Body of pancreas (tissue), 4 donors: ENCODE measurements at regions not wholly inside any gene's neighbourhood (a gene's known extent, or its start where the extent isn't known, plus 50 kb on each side); places are given as distances from the start of the nearest gene placed in this dataset.

Source experiments
- ATAC-seq: fragments of 150-250 bp; one replicate; pipeline ENCODE4 v1.9.1; 2016
- DNase-seq, 4 donors: peaks; one replicate each; pipeline ENCODE4 v3.0.0-alpha.2; 2019
- H3K27ac ChIP-seq, 4 donors: fragments of 200-600 bp; sonication (generic); 1 replicate in 3 of 4; 2 replicates in 1 of 4; pipeline versions ENCODE4 v1.5.1 to v1.6.1; 2016 to 2019; ENCODE audit warnings: mild to moderate bottlenecking in 1 of 4, mixed read lengths in 1 of 4, moderate library complexity in 1 of 4
- H3K27me3 ChIP-seq, 2 donors: fragments of 200-600 bp; sonication (generic); one replicate each; pipeline ENCODE4 v1.6.0; 2016; ENCODE audit warnings: mild to moderate bottlenecking in 1 of 2
- H3K36me3 ChIP-seq, 2 donors: fragments of 200-600 bp; sonication (generic); replicated peaks in 1 of 2; 2 replicates each; pipeline ENCODE4 v1.5.1; 2016; ENCODE audit warnings: low read depth in 2 of 2; ENCODE audit not compliant: insufficient read depth in 1 of 2
- H3K4me1 ChIP-seq: fragments of 200-600 bp; sonication (generic); one replicate; pipeline ENCODE4 v1.6.0; 2016
- H3K4me3 ChIP-seq, 2 donors: fragments of 200-600 bp; sonication (generic); 1 replicate in 1 of 2; 2 replicates in 1 of 2; pipeline ENCODE4 v1.5.1; 2016 to 2019
- H3K9me3 ChIP-seq, 3 donors: fragments of 200-600 bp; sonication (generic); 1 replicate in 2 of 3; 2 replicates in 1 of 3; pipeline ENCODE4 v1.5.1; 2016
- CTCF ChIP-seq, 7 experiments: fragments of 450-650 bp in 4 of 7; fragments of 200-600 bp in 3 of 7; sonication (generic) in 3 of 7; IDR thresholded peaks; one replicate each; pipeline ENCODE4 v1.5.1; 2016 to 2019; ENCODE audit warnings: antibody characterized with exemption in 7 of 7
- POLR2A ChIP-seq, 3 donors: fragments of 450-650 bp; IDR thresholded peaks; one replicate each; pipeline ENCODE4 v1.6.1; 2016; ENCODE audit warnings: antibody characterized with exemption in 3 of 3, mild to moderate bottlenecking in 2 of 3
- WGBS, 2 donors: methylation state at CpG; one replicate each; pipeline ENCODE4 v1.1.5; 2017; 5-methylcytosine and 5-hydroxymethylcytosine counted together
- intact Hi-C: fragments of 100-400 bp; cut with DNase I; formaldehyde crosslinking; loops from one replicate; pipeline ENCODE4 v1.15.1; 2023

- intact Hi-C loops: no loop called here
- peaks cover 12% of the 10 kb centered on the region for H3K4me1 ChIP-seq
- no peak overlapping the region for H3K27ac ChIP-seq
- H3K36me3 ChIP-seq: no peaks in the 10 kb centered on the region
- no peak for DNase-seq
- no peak overlapping the region for H3K4me3 ChIP-seq
- no peaks in the 10 kb centered on the region for H3K27me3 ChIP-seq
- ATAC-seq: no peak
- TF ChIP-seq POLR2A (IDR thresholded peaks at IDR 0.05): no peak
- TF ChIP-seq CTCF (IDR thresholded peaks at IDR 0.05): no peak
- no peaks in the 10 kb centered on the region for H3K9me3 ChIP-seq
- WGBS, 2 donors: 72 to 96% methylated on average over 2 of the region's 2 CpGs
Observed at GRCh38 chr2:38436227-38436664, 59.2 kb upstream of the ATL2 start.

GRCh38 chr2:38435775-38436174 is 58.7 kb upstream of the ATL2 start:
- H3K9me3 ChIP-seq: no peaks in the 10 kb centered on the region
- no peak overlapping the region for H3K4me3 ChIP-seq
- 68 to 70% methylated on average over 2 of the region's 2 CpGs for WGBS, 2 donors
- DNase-seq (no peak), ATAC-seq (no peak)
- no peaks in the 10 kb centered on the region for H3K27me3 ChIP-seq
- TF ChIP-seq POLR2A (IDR thresholded peaks at IDR 0.05) (no peak), CTCF (IDR thresholded peaks at IDR 0.05) (no peak)
- no peaks in the 10 kb centered on the region for H3K36me3 ChIP-seq
- intact Hi-C loops: no loop called here
- H3K4me1 ChIP-seq: peaks cover 12% of the 10 kb centered on the region
- H3K27ac ChIP-seq: no peak overlapping the region

GRCh38 chr2:38434595-38434994 is 57.5 kb upstream of the ATL2 start:
- Histone ChIP-seq H3K27ac (no peak overlapping the region), H3K9me3 (no peaks in the 10 kb centered on the region), H3K4me1 (peaks cover 12% of the 10 kb centered on the region), H3K27me3 (no peaks in the 10 kb centered on the region), H3K36me3 (no peaks in the 10 kb centered on the region), H3K4me3 (no peak overlapping the region)
- ATAC-seq (no peak), DNase-seq (no peak)
- intact Hi-C loops: no loop called here
- TF ChIP-seq CTCF (IDR thresholded peaks at IDR 0.05): no peak
- TF ChIP-seq POLR2A (IDR thresholded peaks at IDR 0.05): no peak

GRCh38 chr2:38433607-38433975 is 56.5 kb upstream of the ATL2 start:
- TF ChIP-seq CTCF (IDR thresholded peaks at IDR 0.05): no peak
- ATAC-seq: no peak
- H3K27me3 ChIP-seq: no peaks in the 10 kb centered on the region
- no peak overlapping the region for H3K27ac ChIP-seq
- no peak for DNase-seq
- intact Hi-C loops: no loop called here
- H3K4me3 ChIP-seq: no peak overlapping the region
- 60 to 79% methylated on average over 1 of the region's 1 CpG for WGBS, 2 donors
- H3K4me1 ChIP-seq: peaks cover 4% of the 10 kb centered on the region
- no peaks in the 10 kb centered on the region for H3K9me3 ChIP-seq
- H3K36me3 ChIP-seq: no peaks in the 10 kb centered on the region

- 79 to 82% methylated on average over 8 of the region's 8 CpGs for WGBS, 2 donors
- no peak overlapping the region for H3K4me3 ChIP-seq
- TF ChIP-seq POLR2A (IDR thresholded peaks at IDR 0.05): no peak
- no peak for TF ChIP-seq CTCF (IDR thresholded peaks at IDR 0.05)
- no peak for ATAC-seq
- no peak overlapping the region for H3K27ac ChIP-seq
- intact Hi-C loops: no loop called here
- no peaks in the 10 kb centered on the region for H3K27me3 ChIP-seq
- no peak for DNase-seq
- no peaks in the 10 kb centered on the region for H3K9me3 ChIP-seq
- H3K4me1 ChIP-seq: no peaks in the 10 kb centered on the region
- no peaks in the 10 kb centered on the region for H3K36me3 ChIP-seq
Observed at GRCh38 chr2:38432820-38433606, 55.9 kb upstream of the ATL2 start.
